CD4-positive, CD25-positive, alpha-beta regulatory T cell (primary cell): ENCODE measurements at regions not wholly inside any gene's neighbourhood (a gene's known extent, or its start where the extent isn't known, plus 50 kb on each side); places are given as distances from the start of the nearest gene placed in this dataset.
A peak's percentile ranks its signal among the peaks of the same experiment; 100 is the strongest.

Experiments
- ATAC-seq, 2 donors: fragments of 150-1000 bp; cut with Tn5 transposase; one replicate each; pipeline ENCODE4 v1.10.0; 2021; ENCODE audit warnings: low read depth in 2 of 2, moderate number of reproducible peaks in 2 of 2, moderate library complexity in 1 of 2
- DNase-seq, 3 donors: peaks; one replicate each; pipeline versions ENCODE4 v3.0.0 to v3.0.0-alpha.2; 2012 to 2022; ENCODE audit warnings: mixed read lengths in 1 of 3
- H3K27ac ChIP-seq: one replicate; pipeline ENCODE4 v1.7.0; 2013; ENCODE audit warnings: mild to moderate bottlenecking, low read length; ENCODE audit not compliant: insufficient read depth, poor library complexity, severe bottlenecking
- H3K27me3 ChIP-seq: one replicate; pipeline ENCODE4 v1.7.0; 2013; ENCODE audit warnings: low read length; ENCODE audit not compliant: control insufficient read depth, insufficient read depth
- H3K36me3 ChIP-seq: one replicate; pipeline ENCODE4 v1.7.0; 2013; ENCODE audit warnings: mild to moderate bottlenecking, low read length, moderate library complexity; ENCODE audit not compliant: control insufficient read depth, insufficient read depth
- H3K4me1 ChIP-seq: 2 replicates; pipeline ENCODE4 v1.7.0; 2013; ENCODE audit warnings: mild to moderate bottlenecking, low read length; ENCODE audit not compliant: insufficient read depth, control insufficient read depth, poor library complexity, severe bottlenecking
- H3K4me3 ChIP-seq: one replicate; pipeline ENCODE4 v1.7.0; 2013; ENCODE audit warnings: low read depth, mild to moderate bottlenecking, low read length, moderate library complexity
- H3K9me3 ChIP-seq, 2 experiments: 1 replicate in 1 of 2; 2 replicates in 1 of 2; pipeline ENCODE4 v1.7.0; 2013; ENCODE audit warnings: low read length in 2 of 2, mild to moderate bottlenecking in 1 of 2, moderate library complexity in 1 of 2; ENCODE audit not compliant: control insufficient read depth in 2 of 2
- H3K27ac Mint-ChIP-seq, 3 donors: one replicate each; pipeline ENCODE4 v1.8.0; 2020 to 2022; ENCODE audit warnings: mild to moderate bottlenecking in 3 of 3, mixed read lengths in 3 of 3, moderate library complexity in 2 of 3
- H3K27me3 Mint-ChIP-seq: one replicate; pipeline ENCODE4 v1.8.0; 2022; ENCODE audit warnings: mild to moderate bottlenecking, mixed read lengths
- H3K36me3 Mint-ChIP-seq: one replicate; pipeline ENCODE4 v1.8.0; 2020; ENCODE audit warnings: mixed read lengths
- H3K4me1 Mint-ChIP-seq, 4 donors: one replicate each; pipeline ENCODE4 v1.8.0; 2020 to 2022; ENCODE audit warnings: mixed read lengths in 4 of 4, mild to moderate bottlenecking in 1 of 4
- H3K4me3 Mint-ChIP-seq, 4 donors: one replicate each; pipeline ENCODE4 v1.8.0; 2020 to 2022; ENCODE audit warnings: mild to moderate bottlenecking in 4 of 4, mixed read lengths in 4 of 4, moderate library complexity in 3 of 4
- H3K9me3 Mint-ChIP-seq, 7 donors: one replicate each; pipeline ENCODE4 v1.8.0; 2020 to 2022; ENCODE audit warnings: mixed read lengths in 7 of 7, mild to moderate bottlenecking in 3 of 7, moderate library complexity in 2 of 7

DNA sequence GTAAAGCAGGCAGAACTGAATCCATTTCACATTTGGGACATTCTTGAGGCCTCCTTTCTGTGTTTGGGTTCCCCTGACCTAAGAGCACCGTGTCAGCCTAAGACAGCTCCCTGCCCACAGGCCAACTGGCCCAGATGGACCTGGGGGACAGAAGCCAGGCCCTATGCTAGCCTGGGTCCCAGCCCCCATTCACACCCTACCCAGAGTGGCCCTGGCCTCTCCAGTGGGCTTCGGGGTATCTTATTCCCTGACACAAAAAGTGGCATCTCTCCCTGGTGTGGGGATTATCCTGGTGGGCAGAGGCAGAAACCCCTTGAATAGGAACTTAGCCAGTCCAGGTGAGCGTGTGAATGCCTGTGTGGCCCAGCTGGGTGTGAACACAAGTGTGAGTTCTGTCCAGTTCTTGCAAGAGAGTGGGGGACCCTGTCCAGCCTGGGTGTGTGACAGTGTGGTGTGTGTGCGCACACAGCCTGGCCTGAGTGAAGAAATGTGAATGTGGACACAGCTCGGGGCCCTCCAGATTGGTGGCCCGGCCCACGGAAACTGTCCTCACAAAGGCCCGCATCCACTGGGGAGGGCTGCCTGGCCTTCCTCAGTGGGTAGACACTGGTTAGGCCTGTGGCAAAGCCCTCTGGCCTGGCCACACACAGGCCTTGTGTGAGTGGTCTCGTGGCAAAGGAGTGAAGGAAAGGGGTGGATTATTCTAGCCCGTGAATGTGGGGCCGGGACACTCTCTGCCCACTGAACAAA lies 63.0 kb upstream of the HAAO start:
- Histone ChIP-seq H3K36me3 (no peaks in the 10 kb centered on the region), H3K9me3 (peaks cover 5 to 6% of the 10 kb centered on the region in 2 experiments), H3K4me3 (no peak overlapping the region), H3K27ac (no peak overlapping the region), H3K4me1 (no peaks in the 10 kb centered on the region), H3K27me3 (no peaks in the 10 kb centered on the region)
- Mint-ChIP-seq H3K36me3 (no peaks in the 10 kb centered on the region), H3K4me1 (no peaks in the 10 kb centered on the region), H3K27me3 (peaks cover 4% of the 10 kb centered on the region), H3K9me3 (peaks cover 0 to 11% (median 0%) of the 10 kb centered on the region in 7 donors), H3K4me3 (no peak overlapping the region), H3K27ac (no peak overlapping the region)
- DNase-seq = no peak
- ATAC-seq = no peak

GRCh38 chr2:42854207-42854818 lies 61.9 kb upstream of the HAAO start:
- Histone ChIP-seq H3K9me3 (peaks cover 5 to 6% of the 10 kb centered on the region in 2 experiments), H3K4me1 (no peaks in the 10 kb centered on the region), H3K36me3 (no peaks in the 10 kb centered on the region), H3K4me3 (no peak overlapping the region), H3K27ac (no peak overlapping the region), H3K27me3 (no peaks in the 10 kb centered on the region)
- Mint-ChIP-seq H3K27me3 (peaks cover 4% of the 10 kb centered on the region), H3K9me3 (peaks cover 0 to 11% (median 0%) of the 10 kb centered on the region in 7 donors), H3K36me3 (no peaks in the 10 kb centered on the region), H3K27ac (no peak overlapping the region), H3K4me3 (no peak overlapping the region), H3K4me1 (no peaks in the 10 kb centered on the region)
- no peak for DNase-seq
- ATAC-seq = no peak

DNA sequence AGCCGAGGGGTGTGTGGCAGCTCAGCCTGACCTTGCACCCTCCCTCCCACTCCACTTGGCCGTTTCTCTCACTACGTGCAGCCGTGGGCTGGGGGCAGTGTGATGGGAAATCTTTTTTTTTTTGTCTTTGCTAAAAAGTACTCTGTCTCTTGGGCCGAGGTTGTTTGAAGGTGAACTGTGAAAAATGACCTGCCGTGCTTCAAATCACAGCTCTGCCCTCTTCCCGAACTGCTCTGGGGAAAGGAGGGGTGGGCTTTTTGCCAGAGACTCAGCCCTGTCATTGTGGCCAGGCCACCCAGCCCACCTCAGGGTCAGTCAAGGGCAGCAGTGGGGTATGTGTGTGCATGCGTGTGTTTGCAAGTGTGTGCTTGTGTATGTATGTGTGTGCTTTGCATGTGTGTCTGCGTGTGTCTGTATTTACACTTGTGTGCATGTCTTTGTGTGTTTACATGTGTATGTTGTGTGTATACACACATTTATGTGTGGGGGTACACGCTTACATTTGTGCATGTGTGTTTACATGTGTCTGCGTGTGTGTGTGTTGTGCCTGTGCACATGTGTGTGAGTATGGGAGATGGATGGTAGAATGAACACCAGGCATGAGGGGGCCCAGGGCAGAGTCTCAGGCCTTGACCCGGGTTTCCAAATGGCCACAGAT lies 61.3 kb upstream of the HAAO start:
- H3K4me1 Mint-ChIP-seq = no peaks in the 10 kb centered on the region
- no peak overlapping the region for H3K4me3 Mint-ChIP-seq
- no peaks in the 10 kb centered on the region for H3K36me3 ChIP-seq

GRCh38 chr2:42852798-42853197 lies 60.4 kb upstream of the HAAO start:
- Mint-ChIP-seq H3K4me3 (no peak overlapping the region), H3K36me3 (no peaks in the 10 kb centered on the region), H3K9me3 (no peaks in the 10 kb centered on the region), H3K4me1 (no peaks in the 10 kb centered on the region), H3K27ac (peak overlapping the region in 1 of 3 donors; percentile 29), H3K27me3 (peaks cover 4% of the 10 kb centered on the region)
- Histone ChIP-seq H3K27ac (no peak overlapping the region), H3K4me3 (no peak overlapping the region), H3K36me3 (no peaks in the 10 kb centered on the region), H3K4me1 (no peaks in the 10 kb centered on the region), H3K27me3 (no peaks in the 10 kb centered on the region), H3K9me3 (no peaks in the 10 kb centered on the region)
- ATAC-seq (no peak), DNase-seq (no peak)

More for the DNA sequence above, 61.3 kb upstream of the HAAO start:
- no peaks in the 10 kb centered on the region for H3K4me1 ChIP-seq
- H3K27me3 ChIP-seq = no peaks in the 10 kb centered on the region
- peaks cover 4% of the 10 kb centered on the region for H3K27me3 Mint-ChIP-seq
- no peaks in the 10 kb centered on the region for H3K36me3 Mint-ChIP-seq
- DNase-seq (no peak), ATAC-seq (no peak)
- H3K4me3 ChIP-seq = no peak overlapping the region
- no peak overlapping the region for H3K27ac ChIP-seq
- H3K9me3 Mint-ChIP-seq = peaks cover 0 to 8% (median 0%) of the 10 kb centered on the region in 7 donors
- peaks cover 0 to 3% of the 10 kb centered on the region in 2 experiments for H3K9me3 ChIP-seq
- H3K27ac Mint-ChIP-seq = no peak overlapping the region

DNA sequence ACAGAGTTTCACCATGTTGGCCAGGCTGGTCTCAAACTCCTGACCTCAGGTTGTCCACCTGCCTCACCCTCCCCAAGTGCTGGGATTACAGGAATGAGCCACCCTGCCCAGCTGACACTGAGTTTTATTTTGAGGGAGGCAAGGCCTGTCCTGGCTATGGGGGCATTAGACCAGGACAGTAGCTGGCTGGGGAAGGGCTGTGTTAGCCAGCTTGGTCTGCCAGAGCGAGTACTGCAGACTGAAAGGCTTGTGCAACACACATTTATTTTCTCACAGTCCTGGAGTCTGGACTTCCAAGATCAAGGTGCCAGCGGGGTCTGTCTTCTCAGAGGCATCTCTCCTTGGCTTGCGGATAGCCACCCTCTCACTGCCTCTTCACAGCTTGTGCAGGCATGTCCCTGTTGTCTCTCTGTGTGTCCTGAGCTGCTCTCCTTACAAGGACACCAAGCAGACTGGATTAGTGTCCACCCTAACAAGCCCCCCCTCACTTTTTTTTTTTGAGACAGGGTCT lies 59.4 kb upstream of the HAAO start:
- H3K27ac ChIP-seq = no peak overlapping the region
- Mint-ChIP-seq H3K9me3 (no peaks in the 10 kb centered on the region), H3K36me3 (no peaks in the 10 kb centered on the region), H3K4me1 (no peaks in the 10 kb centered on the region), H3K27me3 (no peaks in the 10 kb centered on the region), H3K4me3 (no peak overlapping the region), H3K27ac (no peak overlapping the region)
- H3K4me1 ChIP-seq = no peaks in the 10 kb centered on the region
- no peaks in the 10 kb centered on the region for H3K27me3 ChIP-seq
- H3K9me3 ChIP-seq = no peaks in the 10 kb centered on the region
- ATAC-seq = no peak
- no peak for DNase-seq
- H3K4me3 ChIP-seq = no peak overlapping the region
- H3K36me3 ChIP-seq = no peaks in the 10 kb centered on the region

DNA sequence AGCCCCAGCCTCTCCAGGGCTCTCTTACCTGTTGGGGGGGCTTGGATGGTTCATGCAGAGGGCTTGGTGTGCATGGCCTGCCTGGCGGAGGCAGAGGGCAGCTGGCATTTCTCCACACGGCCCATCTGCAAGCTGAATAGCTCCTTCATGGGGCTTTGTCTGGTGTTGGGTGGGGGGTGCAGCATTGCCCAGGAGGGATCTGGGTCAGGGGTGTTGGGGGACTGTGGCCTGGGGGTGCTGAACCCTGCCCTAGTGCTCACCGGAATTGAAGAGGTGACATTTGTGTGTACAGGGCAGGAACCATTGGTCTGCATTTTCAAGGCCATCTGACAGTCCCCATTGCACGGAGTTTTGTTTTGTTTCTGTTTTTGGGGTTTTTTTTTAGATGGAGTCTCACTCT lies 58.8 kb upstream of the HAAO start:
- no peaks in the 10 kb centered on the region for H3K9me3 Mint-ChIP-seq
- Histone ChIP-seq H3K9me3 (no peaks in the 10 kb centered on the region), H3K27ac (no peak overlapping the region), H3K4me3 (no peak overlapping the region), H3K4me1 (no peaks in the 10 kb centered on the region), H3K27me3 (no peaks in the 10 kb centered on the region), H3K36me3 (no peaks in the 10 kb centered on the region)
- H3K36me3 Mint-ChIP-seq = no peaks in the 10 kb centered on the region
- no peak overlapping the region for H3K27ac Mint-ChIP-seq
- H3K27me3 Mint-ChIP-seq = no peaks in the 10 kb centered on the region
- no peak overlapping the region for H3K4me3 Mint-ChIP-seq
- ATAC-seq (no peak), DNase-seq (no peak)
- H3K4me1 Mint-ChIP-seq = no peaks in the 10 kb centered on the region

GRCh38 chr2:42850016-42850805 lies 57.8 kb upstream of the HAAO start:
- DNase-seq = no peak
- H3K27me3 ChIP-seq = no peaks in the 10 kb centered on the region
- H3K4me1 ChIP-seq = no peaks in the 10 kb centered on the region
- Mint-ChIP-seq H3K4me3 (no peak overlapping the region), H3K4me1 (no peaks in the 10 kb centered on the region), H3K9me3 (no peaks in the 10 kb centered on the region), H3K36me3 (peaks cover 4% of the 10 kb centered on the region), H3K27ac (peak overlapping the region in 1 of 3 donors; percentile 46), H3K27me3 (no peaks in the 10 kb centered on the region)
- H3K4me3 ChIP-seq = no peak overlapping the region
- H3K9me3 ChIP-seq = no peaks in the 10 kb centered on the region
- ATAC-seq = no peak
- no peak overlapping the region for H3K27ac ChIP-seq
- no peaks in the 10 kb centered on the region for H3K36me3 ChIP-seq
